Colonic mucosa (tissue), 4 donors: ENCODE measurements at regions not wholly inside any gene's neighbourhood (a gene's known extent, or its start where the extent isn't known, plus 50 kb on each side); places are given as distances from the start of the nearest gene placed in this dataset.

Experiments
- DNase-seq: peaks from one replicate; pipeline ENCODE4 v3.0.0-alpha.2; 2020
- H3K27ac ChIP-seq: fragments of 200-600 bp; one replicate; pipeline ENCODE4 v1.8.0; 2021
- H3K27me3 ChIP-seq: fragments of 200-600 bp; one replicate; pipeline ENCODE4 v1.8.0; 2021
- H3K36me3 ChIP-seq: fragments of 200-600 bp; one replicate; pipeline ENCODE4 v1.8.0; 2021
- H3K4me1 ChIP-seq: fragments of 200-600 bp; one replicate; pipeline ENCODE4 v1.8.0; 2021; ENCODE audit warnings: mild to moderate bottlenecking
- H3K4me3 ChIP-seq: fragments of 200-600 bp; one replicate; pipeline ENCODE4 v1.8.0; 2021
- H3K9ac ChIP-seq, 2 donors: one replicate each; pipeline ENCODE4 v1.7.0; 2013; ENCODE audit warnings: control low read depth in 2 of 2, low read depth in 2 of 2, low read length in 2 of 2
- H3K9me3 ChIP-seq: fragments of 200-600 bp; one replicate; pipeline ENCODE4 v1.8.0; 2021
- CTCF ChIP-seq: fragments of 200-600 bp; IDR thresholded peaks from one replicate; pipeline ENCODE4 v1.8.0; 2022; ENCODE audit warnings: antibody characterized with exemption, mild to moderate bottlenecking
- intact Hi-C: fragments of 100-400 bp; cut with DNase I; formaldehyde crosslinking; loops from one replicate; pipeline ENCODE4 v1.14.1; 2022
- donor health status: healthy.
- donor health status: DM: no; HTN: no; CAD: no.
- donor health status: DM: no; HTN: no; CAD: no.

- H3K9me3 ChIP-seq = no peaks in the 10 kb centered on the region
- no peaks in the 10 kb centered on the region for H3K4me1 ChIP-seq
- H3K4me3 ChIP-seq = no peak overlapping the region
- H3K27ac ChIP-seq = no peak overlapping the region
- H3K9ac ChIP-seq = no peak overlapping the region
- no peak for DNase-seq
- TF ChIP-seq CTCF = no peak
- intact Hi-C loops = no loop called here
- no peaks in the 10 kb centered on the region for H3K36me3 ChIP-seq
- H3K27me3 ChIP-seq = no peaks in the 10 kb centered on the region
Measured at GRCh38 chr9:22921742-22922141, 475.1 kb downstream of the DMRTA1 start.

GRCh38 chr9:22922222-22922621 lies 475.6 kb downstream of the DMRTA1 start:
- TF ChIP-seq CTCF = no peak
- no peaks in the 10 kb centered on the region for H3K4me1 ChIP-seq
- H3K4me3 ChIP-seq = no peak overlapping the region
- no peaks in the 10 kb centered on the region for H3K36me3 ChIP-seq
- no peak overlapping the region for H3K27ac ChIP-seq
- intact Hi-C loops = no loop called here
- no peak for DNase-seq
- no peak overlapping the region for H3K9ac ChIP-seq
- H3K9me3 ChIP-seq = no peaks in the 10 kb centered on the region
- no peaks in the 10 kb centered on the region for H3K27me3 ChIP-seq

- no peak for TF ChIP-seq CTCF
- Histone ChIP-seq H3K36me3 (no peaks in the 10 kb centered on the region), H3K4me3 (no peak overlapping the region), H3K9ac (no peak overlapping the region), H3K27me3 (no peaks in the 10 kb centered on the region), H3K4me1 (no peaks in the 10 kb centered on the region), H3K27ac (no peak overlapping the region), H3K9me3 (no peaks in the 10 kb centered on the region)
- intact Hi-C loops = no loop called here
- no peak for DNase-seq
Measured at GRCh38 chr9:22954550-22954949, 507.9 kb downstream of the DMRTA1 start.

GRCh38 chr9:22954964-22955363 lies 508.3 kb downstream of the DMRTA1 start:
- H3K27me3 ChIP-seq = no peaks in the 10 kb centered on the region
- intact Hi-C loops = no loop called here
- no peaks in the 10 kb centered on the region for H3K4me1 ChIP-seq
- no peaks in the 10 kb centered on the region for H3K9me3 ChIP-seq
- no peak for TF ChIP-seq CTCF
- H3K36me3 ChIP-seq = no peaks in the 10 kb centered on the region
- no peak overlapping the region for H3K27ac ChIP-seq
- no peak overlapping the region for H3K4me3 ChIP-seq
- no peak overlapping the region for H3K9ac ChIP-seq
- no peak for DNase-seq

GRCh38 chr9:22969350-22969979 lies 522.8 kb downstream of the DMRTA1 start:
- no peak for DNase-seq
- H3K4me1 ChIP-seq = no peaks in the 10 kb centered on the region
- H3K27ac ChIP-seq = no peak overlapping the region
- no peaks in the 10 kb centered on the region for H3K36me3 ChIP-seq
- TF ChIP-seq CTCF = no peak
- intact Hi-C loops = no loop called here
- no peak overlapping the region for H3K9ac ChIP-seq
- no peaks in the 10 kb centered on the region for H3K27me3 ChIP-seq
- no peaks in the 10 kb centered on the region for H3K9me3 ChIP-seq
- no peak overlapping the region for H3K4me3 ChIP-seq
